Ishikawa (cell line): ENCODE measurements at regions not wholly inside any gene's neighbourhood (a gene's known extent, or its start where the extent isn't known, plus 50 kb on each side); places are given as distances from the start of the nearest gene placed in this dataset.

ENCODE experiments used
- CEBPB ChIP-seq: IDR thresholded peaks from 2 replicates; pipeline ENCODE4 v1.6.1; 2012
- CREB1 ChIP-seq: IDR thresholded peaks from 2 replicates; pipeline ENCODE4 v1.6.1; 2012; ENCODE audit warnings: low read depth
- EGR1 ChIP-seq: IDR thresholded peaks from 2 replicates; pipeline ENCODE4 v1.6.1; 2012
- EP300 ChIP-seq: IDR thresholded peaks from 2 replicates; pipeline ENCODE4 v1.6.1; 2012; ENCODE audit warnings: borderline replicate concordance
- FOXM1 ChIP-seq: IDR thresholded peaks from 2 replicates; pipeline ENCODE4 v1.6.1; 2012; ENCODE audit warnings: low read depth, borderline replicate concordance
- MAX ChIP-seq: IDR thresholded peaks from 2 replicates; pipeline ENCODE4 v1.6.1; 2012
- NFIC ChIP-seq: IDR thresholded peaks from 2 replicates; pipeline ENCODE4 v1.6.1; 2012
- RAD21 ChIP-seq: IDR thresholded peaks from 2 replicates; pipeline ENCODE4 v1.6.1; 2012; ENCODE audit warnings: low read depth
- TAF1 ChIP-seq: IDR thresholded peaks from 2 replicates; pipeline ENCODE4 v1.6.1; 2012; ENCODE audit warnings: low read depth, mild to moderate bottlenecking
- TCF12 ChIP-seq: IDR thresholded peaks from 2 replicates; pipeline ENCODE4 v1.6.1; 2012; ENCODE audit warnings: low read depth
- TEAD4 ChIP-seq: IDR thresholded peaks from 2 replicates; pipeline ENCODE4 v1.6.1; 2012
- USF1 ChIP-seq: IDR thresholded peaks from 2 replicates; pipeline ENCODE4 v1.6.1; 2012
- YY1 ChIP-seq: IDR thresholded peaks from 2 replicates; pipeline ENCODE4 v1.6.1; 2012; ENCODE audit warnings: low read depth
- ZBTB7A ChIP-seq: IDR thresholded peaks from 2 replicates; pipeline ENCODE4 v1.6.1; 2012; ENCODE audit warnings: low read depth
- TF ChIP-seq, protein P1 (sequence below): IDR thresholded peaks from 2 replicates; pipeline ENCODE4 v1.6.1; 2012; ENCODE audit warnings: low read depth, mild to moderate bottlenecking

DNA sequence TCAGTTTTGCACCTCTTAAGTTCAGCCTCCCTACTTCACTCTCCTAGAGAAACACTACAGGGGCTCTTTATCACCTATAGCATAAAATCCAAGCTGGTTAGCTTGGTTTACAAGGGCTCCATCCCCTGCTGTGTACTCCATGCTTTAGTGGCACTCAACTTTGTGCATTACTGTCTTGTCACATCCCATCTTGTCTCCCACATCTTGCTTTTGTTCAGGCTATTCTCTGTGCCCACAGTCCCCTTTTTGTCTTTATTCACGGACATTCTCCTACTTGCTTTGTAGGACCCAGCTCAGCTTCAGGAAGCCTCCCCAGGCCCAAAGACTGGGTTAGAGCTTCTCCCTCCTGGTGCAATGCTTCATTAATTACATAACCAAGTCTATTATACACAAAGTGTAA, 107.9 kb upstream of the SPACA1 start:
- no peak for TF ChIP-seq EP300
- no peak for TF ChIP-seq CREB1
- TF ChIP-seq ZBTB7A = no peak

DNA sequence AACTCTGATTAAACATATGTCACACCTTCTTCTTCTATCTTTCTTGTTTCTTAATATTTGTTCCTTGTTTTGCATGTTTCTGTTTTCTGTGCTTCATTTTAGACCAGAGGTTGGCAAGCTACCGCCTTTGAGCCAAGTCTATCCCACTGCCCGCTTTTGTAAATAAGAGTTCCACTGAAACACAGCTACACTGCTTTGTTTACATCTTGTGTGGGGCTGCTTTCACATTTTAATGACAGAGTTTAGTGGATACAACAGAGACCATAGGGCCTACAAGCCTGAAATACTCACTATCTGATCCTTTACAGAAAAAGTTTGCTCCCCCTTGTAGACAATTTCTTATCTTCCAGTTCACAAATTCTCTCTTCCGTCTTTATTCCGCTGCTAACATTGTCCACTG, 109.4 kb upstream of the SPACA1 start:
- TF ChIP-seq NFIC (no peak), USF1 (no peak), ZBTB7A (no peak), FOXM1 (no peak), CEBPB (no peak), EGR1 (no peak), TEAD4 (no peak), EP300 (no peak), RAD21 (no peak)
- TF ChIP-seq, protein P1, sequence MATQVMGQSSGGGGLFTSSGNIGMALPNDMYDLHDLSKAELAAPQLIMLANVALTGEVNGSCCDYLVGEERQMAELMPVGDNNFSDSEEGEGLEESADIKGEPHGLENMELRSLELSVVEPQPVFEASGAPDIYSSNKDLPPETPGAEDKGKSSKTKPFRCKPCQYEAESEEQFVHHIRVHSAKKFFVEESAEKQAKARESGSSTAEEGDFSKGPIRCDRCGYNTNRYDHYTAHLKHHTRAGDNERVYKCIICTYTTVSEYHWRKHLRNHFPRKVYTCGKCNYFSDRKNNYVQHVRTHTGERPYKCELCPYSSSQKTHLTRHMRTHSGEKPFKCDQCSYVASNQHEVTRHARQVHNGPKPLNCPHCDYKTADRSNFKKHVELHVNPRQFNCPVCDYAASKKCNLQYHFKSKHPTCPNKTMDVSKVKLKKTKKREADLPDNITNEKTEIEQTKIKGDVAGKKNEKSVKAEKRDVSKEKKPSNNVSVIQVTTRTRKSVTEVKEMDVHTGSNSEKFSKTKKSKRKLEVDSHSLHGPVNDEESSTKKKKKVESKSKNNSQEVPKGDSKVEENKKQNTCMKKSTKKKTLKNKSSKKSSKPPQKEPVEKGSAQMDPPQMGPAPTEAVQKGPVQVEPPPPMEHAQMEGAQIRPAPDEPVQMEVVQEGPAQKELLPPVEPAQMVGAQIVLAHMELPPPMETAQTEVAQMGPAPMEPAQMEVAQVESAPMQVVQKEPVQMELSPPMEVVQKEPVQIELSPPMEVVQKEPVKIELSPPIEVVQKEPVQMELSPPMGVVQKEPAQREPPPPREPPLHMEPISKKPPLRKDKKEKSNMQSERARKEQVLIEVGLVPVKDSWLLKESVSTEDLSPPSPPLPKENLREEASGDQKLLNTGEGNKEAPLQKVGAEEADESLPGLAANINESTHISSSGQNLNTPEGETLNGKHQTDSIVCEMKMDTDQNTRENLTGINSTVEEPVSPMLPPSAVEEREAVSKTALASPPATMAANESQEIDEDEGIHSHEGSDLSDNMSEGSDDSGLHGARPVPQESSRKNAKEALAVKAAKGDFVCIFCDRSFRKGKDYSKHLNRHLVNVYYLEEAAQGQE = no peak

DNA sequence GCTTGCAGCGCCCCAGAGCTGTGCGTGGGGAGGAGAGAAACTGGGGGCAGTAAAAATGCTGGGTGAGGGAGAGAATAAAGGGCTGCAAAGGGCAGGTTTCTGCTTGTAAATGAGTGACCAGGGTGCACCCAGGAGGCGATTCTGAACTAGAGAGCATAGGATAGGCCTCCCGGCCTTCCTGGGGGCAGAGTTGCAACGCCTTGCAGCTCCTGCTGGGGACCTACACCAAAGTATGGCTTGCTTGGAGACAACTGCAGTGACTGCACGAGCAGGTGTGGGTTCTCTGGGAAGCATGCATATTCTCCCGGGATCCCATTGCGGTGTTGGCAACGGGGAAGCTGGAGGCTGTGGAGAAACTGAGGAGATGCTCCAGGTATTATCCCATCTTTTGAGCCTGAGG, 111.6 kb upstream of the SPACA1 start:
- TF ChIP-seq TEAD4 (no peak), TAF1 (no peak), NFIC (no peak), YY1 (no peak), MAX (no peak)
- TF ChIP-seq, protein P1 = no peak

DNA sequence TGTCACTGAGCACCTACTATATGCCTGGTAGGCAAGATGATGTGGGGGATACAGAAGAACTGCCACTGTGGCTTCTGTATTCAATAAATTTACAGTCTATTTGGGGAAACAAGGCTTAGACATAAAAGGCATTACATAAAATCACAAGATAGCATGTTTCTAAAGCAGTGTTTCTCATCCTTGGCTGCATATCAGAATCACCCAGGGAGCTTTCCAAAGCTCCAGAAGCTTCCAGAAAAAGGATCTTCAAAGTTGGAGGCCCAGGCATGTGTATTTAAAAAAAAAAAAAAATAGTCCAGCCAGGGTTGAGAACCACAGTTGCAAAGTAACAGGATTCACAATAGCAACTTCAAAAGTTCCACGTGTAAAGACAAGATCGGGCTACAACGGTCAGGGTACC, 112.4 kb upstream of the SPACA1 start:
- no peak for TF ChIP-seq TAF1
- no peak for TF ChIP-seq USF1
- TF ChIP-seq ZBTB7A = no peak
- TF ChIP-seq FOXM1 = no peak
- TF ChIP-seq EGR1 = no peak
- no peak for TF ChIP-seq MAX
- TF ChIP-seq RAD21 = no peak

DNA sequence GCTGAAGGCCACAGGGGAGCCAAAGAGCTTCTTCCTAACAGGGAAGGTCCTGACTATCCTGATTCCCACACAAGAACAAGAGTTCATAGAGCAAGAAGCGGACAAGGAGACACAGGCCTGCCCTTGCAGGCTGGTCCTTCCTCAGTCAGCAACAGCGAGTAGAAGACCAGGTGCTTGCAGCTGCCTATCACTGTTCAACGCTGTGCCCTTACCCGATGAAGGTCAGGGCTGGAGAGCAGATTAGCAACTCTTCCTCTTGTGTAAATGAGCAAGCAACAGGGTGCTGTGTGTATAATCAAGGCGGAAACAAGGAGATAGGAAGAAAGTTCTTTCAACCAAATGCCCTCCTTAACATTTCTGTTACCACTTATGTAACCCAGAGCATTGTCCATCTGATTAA, 115.3 kb upstream of the SPACA1 start:
- TF ChIP-seq TAF1 (no peak), MAX (no peak), USF1 (no peak), YY1 (no peak), CEBPB (no peak), TEAD4 (no peak), TCF12 (no peak), FOXM1 (no peak), CREB1 (no peak)

- TF ChIP-seq YY1 (no peak), EGR1 (no peak), NFIC (no peak), ZBTB7A (no peak), USF1 (no peak), RAD21 (peak; percentile 93), TCF12 (no peak), CEBPB (no peak), CREB1 (no peak), TEAD4 (no peak), TAF1 (no peak), MAX (0 out of 2 replicates have a peak, but pooled peaks have one; percentile 17), FOXM1 (no peak), EP300 (no peak)
- TF ChIP-seq, protein P1 = no peak
Observed at GRCh38 chr6:87929843-87930288, 117.8 kb upstream of the SPACA1 start.
